Fibroblast of skin of abdomen (primary cell): ENCODE measurements at regions not wholly inside any gene's neighbourhood (a gene's known extent, or its start where the extent isn't known, plus 50 kb on each side); places are given as distances from the start of the nearest gene placed in this dataset.

Source experiments
- DNase-seq: peaks from one replicate; pipeline ENCODE4 v3.0.0-alpha.2; 2013

DNA sequence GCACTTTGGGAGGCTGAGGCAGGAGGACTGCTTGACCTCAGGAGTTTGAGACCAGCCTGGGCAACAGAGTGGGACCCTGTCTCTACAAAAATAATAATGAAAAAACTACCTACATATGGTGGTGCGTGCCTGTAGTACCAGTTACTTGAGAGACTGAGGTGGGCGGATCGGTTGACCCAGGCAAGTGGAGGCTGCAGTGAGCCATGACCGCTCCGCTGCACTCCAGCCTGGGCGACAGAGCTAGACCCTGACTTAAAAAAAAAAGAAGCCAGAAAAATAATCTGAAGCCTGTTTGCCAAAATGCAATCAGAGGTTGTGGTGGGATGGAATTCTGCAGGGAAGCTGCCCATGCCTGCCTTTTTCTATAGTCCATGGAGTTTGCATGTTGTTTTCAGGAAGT is 50.4 kb upstream of the GGTA1 start:
- DNase-seq = no peak

DNA sequence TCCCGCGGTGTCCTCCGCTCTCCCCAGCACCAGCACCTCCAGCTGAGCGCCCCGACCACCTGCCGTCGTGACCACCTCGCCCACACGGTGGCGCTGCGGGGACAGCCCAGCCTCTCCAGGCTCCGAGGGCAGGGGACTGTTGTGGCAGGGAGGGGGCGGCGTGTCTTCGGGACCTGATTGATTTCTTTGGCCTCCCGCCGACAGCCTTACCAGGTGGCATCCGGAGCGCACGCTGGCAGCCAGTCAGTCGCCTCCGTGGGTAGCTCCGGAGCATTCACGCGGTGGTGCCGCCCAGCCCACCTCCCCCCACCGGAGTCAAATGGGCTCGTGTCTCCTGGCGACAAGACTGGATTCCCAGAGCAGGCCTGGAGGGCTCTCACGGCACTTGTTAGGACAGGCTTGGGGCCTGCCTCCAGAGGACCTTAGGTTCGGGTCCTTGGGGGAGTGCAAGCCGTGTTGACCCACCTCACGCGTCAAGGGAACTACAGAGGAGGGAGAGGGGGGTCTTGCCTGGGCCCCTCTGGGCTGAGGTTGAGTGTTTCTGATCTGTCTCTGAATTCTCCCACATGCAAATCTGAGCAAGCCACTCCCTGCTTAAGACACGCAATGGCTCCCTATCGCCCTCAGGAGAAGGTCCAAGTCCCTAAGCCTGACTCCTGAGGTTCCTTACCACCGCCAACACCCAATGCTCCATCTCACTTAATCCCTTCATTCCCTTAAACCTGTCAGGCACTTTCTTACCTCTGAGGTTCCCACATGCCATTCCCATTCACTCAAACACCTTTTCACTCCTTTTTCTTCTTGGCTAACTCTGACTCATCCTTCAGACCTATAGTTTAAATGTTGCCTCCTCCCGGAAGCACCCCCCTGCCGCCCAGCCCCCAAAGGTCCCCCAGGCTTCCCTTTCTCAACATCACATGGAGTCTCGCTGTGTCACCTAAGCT is 51.2 kb upstream of the GGTA1 start:
- DNase-seq = peak; percentile 58

DNA sequence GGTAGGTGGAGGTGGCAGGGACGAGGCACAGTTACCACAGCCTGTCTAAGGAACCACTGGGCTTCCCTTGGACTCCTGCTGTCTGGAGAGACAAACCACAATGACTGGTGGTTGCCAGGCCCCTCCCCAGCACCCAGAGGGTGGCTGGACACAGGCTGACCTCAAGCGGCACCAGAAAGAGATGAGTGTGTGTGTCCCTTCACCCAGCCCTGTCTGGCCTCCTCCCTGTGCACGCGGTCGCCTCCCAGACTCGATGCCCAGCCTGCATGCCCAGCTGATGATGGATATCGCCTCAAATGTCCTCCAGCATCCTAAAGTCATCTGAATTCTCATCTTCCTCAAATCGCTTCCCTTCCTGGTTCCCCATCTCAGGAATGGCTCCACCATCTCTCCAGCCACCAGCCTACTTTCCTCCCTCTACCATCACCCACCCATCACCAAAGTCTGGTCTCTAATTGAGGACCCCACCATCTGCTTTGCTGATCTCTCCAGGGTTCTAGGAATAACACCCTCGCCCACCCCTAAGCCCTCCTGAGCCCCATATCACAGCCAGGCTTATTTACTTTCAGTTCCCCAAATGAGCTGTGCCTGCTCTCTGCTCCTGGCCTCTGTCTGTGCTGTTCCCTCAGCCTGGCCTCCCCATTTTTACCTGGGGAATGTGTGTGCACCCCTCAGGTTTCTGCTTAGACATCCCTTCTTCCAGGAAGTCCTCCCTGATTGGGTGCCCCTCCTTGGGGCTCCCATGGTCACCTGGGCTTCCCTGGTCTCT is 52.5 kb upstream of the GGTA1 start:
- no peak for DNase-seq

DNA sequence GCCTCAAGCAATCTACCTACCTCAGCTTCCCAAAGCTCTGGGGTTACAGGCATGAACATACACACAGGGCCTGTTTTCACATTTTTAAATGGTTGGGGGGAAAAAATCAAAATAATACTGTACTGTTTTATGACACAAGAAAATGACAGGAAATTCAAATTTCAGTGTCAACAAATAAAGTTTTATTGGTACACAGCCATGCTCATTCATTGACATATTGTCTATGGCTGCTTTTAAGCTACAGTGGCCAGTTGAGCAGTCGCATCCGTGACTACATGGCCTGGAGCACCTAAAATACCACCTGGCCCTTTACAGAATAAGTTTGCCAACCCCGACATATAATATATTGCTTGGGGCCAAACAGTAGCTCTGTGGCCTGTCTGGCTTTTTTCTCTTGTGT is 56.4 kb upstream of the GGTA1 start:
- no peak for DNase-seq

DNA sequence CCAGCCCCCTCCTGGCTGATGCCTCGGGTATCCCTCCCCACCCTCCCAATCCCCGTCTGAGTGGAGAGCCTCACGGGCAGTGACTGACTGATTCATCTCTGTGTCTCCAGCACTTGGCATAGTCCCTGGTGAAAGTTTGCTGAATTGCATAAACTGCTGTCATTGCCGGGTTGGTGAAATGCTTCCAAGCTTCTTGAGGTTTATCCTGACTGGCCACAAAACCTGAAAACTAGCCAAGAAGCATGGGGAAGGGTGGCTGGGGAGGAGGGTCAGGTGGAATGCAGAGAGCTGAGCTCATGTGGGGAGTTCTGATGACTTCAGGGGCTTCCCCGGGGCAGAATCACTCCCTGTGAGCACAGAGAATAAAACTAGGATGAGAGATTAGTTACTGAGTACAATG is 56.9 kb upstream of the GGTA1 start:
- peak; percentile 99 for DNase-seq

DNA sequence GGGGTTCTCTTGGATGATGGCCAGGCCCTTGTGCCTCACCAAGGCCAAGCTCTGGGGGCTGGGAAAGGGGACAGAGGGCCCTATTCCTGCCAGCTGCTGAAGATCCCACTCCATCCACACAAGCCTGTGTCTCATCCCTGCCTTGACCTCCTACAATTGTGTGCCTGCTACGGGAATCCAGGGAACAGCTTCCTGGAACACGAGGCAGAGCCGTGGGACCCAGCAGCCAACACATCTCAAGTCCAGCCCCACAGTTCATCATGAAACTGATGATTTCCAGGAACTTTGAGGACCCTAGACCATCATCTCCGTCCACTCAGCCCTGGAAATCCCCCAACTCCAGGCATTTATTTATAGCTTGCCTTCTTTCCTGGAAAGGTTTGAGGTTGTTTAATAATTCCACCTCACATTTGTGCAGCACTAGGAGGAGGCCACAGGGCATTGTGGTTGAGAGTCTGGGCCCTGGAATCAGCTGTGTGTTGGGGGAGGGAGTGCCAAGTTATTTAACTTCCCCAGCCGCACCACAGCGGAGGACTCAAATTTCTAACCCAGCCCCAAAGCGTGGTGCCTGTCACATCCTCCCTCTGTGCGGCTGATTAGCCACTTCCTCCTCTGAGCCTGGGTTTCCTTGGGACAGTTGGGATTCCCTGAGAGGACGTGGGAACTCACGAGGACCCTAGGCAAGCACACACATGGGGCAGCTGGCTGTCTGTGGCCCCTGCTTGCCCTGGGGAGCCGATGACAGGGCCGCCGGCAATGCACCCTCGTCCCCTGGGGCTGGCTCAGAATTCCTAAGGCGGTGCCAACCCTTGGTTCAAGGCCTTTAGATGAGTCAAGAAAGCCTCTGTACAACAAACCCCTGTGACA is 58.2 kb upstream of the GGTA1 start:
- DNase-seq = peak; percentile 91

DNA sequence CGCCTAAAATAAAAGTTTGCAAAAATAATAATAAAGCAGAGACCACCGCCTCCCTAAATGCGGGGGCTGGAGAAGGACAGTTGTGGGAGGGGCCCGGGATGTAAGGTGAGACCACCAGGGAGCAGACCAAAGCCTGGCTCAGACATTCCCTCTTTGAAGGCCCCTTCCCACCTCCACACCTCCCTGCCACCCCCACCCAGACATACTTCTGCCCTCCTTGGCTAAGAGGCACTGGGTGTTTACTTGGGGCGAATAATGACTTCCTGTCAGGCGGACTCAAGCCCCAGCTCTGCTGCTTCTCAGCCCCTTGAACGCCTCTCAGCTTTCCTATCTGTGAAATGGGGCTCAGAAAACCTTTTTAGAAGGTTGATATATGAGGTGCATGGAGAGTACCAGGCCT is 58.8 kb upstream of the GGTA1 start:
- no peak for DNase-seq

DNA sequence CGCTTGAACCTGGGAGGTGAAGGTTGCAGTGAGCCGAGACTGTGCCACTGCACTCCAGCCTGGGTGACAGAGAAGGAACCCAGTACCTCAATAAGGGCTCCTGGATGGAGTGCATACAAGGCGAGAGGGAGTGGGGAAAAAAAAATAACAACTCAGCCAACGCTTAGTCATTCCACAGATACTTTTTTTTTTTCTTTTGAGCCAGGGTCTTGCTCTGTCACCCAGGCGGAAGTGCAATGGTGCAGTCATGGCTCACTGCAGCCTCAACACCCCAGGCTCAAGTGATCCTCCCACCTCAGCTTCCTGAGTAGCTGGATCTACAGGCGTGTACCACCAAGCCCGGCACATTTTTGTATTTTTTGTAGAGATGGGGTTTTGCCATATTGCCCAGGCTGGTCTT is 59.5 kb upstream of the GGTA1 start:
- DNase-seq = peak; percentile 22

DNA sequence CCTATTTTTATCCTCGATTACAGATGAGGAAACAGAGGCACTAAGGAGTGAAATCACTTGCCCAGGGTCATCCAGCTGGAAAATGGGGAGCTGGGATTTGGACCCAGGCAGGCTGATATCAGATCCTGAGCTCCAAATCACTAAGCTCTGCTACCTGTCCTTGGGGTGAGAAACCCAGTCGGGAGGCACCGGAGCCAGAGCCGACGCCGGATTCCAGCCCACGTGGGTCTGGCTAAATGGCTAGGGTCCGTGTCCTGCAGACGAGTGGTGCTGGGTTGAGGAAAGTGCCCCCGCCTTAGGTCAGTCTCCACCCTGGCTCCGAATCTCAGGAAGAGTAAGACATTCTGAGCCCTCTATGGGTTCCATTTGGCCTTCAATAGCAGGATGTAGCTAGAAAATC is 61.3 kb upstream of the GGTA1 start:
- no peak for DNase-seq

DNA sequence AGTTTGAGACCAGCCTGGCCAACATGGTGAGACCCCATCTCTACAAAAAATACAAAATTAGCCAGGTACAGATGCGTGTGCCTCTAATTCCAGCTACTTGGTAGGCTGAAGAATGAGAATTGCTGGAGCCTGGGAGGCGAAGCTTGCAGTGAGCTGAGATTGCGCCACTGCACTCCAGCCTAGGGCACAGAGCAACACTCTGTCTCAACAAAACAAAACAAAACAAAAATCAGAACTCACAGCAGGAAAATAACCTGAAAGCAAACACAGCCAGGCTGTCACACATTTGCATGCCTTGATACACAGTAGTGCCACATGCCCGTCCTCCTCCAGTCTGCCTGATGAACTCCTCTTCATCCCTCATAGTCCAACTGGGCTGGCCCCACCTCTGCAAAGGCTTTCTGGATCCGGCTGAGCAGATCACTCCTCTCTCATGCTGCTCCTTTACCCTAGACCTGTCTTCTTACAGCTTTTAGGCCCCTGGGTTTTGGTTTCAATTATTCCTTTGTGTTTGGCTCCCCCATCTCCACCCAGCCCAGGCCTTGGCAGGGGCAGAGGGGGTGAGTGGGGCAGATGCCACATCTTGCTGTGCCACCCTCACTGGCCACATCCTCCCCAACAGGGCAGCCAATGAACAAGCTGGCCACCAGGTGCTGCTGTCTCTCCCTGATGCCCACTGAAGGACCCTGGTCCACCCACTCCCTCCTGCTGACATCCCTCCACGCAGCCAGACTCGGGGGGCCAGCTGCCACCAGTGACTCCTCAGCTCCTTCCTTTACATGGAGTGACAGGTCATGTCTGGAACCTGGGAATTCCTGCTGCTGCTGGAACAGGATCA is 62.0 kb upstream of the GGTA1 start:
- DNase-seq = no peak

DNA sequence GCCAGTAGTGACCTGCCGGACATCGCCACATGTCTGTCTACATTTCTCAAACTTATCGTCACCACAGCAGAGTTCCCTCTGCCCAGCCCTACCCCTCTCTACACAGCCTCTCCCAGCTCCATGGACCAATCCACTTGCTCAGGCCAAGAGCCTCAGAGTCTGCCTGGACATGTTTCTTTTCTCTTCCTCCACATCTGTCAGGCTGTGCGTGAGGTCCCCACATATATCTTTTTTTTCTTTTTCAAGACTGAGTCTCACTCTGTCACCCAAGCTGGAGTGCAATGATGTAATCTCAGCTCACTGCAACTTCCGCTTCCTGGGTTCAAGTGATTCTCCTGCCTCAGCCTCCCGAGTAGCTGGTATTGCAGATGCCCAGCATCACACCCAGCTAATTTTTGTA is 62.7 kb upstream of the GGTA1 start:
- DNase-seq = no peak

DNA sequence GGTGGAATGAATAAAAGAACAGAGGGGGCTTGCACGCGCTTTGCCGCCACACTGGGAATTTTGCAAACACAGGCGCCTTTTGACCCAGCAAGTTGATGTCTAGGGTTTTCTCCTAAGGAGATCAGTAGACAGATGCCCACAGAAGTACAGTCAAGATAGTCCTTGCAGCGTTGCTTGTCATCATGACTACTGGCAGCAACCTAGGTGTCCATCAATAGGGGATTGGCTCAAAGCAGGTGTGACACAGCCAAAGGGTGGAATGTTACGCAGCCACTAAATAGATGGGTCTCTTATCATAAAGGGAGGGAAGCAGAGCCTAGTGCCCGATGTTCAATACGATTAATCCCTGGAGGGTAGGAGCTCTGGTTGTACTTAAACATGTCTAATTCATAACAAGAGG is 63.8 kb upstream of the GGTA1 start:
- DNase-seq = no peak

DNA sequence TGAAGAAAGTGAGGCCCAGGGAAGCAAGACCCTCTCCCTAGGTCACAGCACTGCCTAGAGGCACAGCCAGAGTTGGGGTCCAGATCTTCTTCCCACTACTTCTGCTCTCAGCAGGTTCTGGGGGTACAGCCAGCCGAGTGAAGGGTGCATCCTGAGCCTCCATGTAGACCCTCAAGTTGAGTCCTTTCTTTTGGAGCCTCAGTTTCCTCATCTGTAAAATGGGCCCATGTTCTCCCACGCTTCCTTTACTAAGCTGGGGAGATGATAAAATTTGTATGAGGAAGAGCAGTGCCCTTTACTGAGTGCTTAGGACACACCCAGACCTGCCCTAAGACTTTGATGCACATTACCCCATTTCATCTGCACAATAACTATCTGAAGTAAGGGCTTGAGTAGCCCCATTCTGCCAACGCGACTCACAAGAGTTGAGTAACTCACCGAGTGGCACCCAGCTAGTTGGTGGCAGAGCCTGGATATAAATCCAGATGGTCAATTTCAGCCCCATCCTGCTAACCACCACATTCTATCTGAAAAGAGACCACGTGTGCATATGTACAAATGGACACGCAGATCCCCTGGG is 64.3 kb upstream of the GGTA1 start:
- no peak for DNase-seq

DNA sequence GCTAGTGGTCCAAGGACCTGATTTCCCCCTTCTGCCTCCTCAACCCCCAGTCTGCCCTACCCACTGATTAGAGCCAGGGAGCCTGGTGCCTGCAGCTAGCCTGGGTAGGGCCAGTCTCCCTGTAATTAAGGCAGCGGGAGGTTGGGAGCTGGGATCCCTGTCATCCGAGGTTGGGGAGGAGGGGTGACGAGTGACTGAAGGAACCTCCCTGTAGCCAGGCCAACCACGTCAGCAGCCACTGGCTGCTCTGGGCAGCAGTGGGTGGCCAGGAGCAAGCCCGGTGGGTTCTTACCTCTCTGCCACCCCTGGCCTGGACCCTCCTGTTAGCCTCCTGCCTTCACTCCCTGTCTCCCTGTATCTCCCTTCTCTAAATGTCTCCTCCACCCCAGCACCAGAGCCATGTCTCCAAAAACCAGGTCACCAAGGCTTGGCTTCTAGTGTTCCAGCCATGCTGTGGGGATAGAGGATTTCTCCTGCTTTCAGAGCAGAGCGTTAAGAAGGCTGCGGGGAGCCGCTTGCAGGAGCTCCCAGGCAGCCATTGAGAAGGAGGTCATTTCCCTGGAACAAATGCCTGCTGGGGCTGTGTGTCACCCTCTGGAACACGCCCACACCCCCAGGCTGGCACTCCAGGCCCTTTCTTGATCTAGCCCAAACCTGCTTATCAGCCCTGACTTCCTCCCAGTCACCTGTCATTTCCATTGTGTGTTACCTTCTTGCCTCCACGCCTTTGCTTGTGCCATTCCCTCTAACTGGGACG is 65.0 kb upstream of the GGTA1 start:
- DNase-seq = no peak

DNA sequence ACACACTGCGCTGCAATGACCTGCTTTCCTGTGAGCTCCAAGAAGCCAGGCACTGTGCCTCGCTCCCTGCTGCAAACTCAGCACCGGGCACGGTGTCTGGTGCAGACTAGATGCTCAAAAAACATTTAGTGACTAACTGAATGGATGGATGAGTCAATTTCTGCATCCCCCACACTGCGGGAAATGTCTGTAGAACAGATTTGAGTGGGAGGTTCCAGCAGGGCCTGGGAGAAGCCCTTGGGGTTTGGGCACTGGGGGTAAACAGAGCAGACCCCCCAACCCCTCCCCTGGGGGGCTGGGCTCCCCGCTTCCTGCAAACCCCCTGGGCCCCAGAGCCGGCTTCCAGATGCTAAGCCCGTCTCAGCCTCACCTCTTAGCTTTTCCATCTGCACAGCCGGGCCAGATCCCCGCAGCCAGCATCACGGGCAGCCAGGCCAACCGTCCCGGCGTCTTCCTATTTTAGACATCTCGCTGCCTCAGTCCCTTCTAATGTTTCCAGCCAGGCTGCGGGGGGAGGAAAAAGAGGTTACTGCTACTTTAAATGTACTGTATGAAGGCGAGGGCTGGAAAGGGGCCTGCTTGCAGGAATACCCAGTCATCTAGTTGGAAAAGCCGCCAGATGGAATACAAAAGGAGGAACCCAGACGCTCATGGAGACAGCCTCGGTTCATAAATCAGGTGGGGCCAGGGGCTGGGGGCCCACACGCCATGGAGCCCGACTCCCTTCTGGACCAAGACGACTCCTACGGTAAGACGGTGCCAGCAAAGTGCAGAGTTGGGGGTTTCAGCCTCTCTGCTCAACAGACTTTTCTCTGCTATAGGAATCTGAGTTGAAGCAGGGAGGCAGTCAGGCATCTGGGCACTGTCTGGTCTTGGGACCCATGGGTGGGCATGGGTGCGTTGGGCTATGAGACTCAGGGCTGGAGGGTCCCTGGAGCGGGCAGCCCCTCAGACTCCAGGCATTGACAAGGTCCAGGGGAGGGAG is 67.1 kb upstream of the GGTA1 start:
- DNase-seq = peak; percentile 78

DNA sequence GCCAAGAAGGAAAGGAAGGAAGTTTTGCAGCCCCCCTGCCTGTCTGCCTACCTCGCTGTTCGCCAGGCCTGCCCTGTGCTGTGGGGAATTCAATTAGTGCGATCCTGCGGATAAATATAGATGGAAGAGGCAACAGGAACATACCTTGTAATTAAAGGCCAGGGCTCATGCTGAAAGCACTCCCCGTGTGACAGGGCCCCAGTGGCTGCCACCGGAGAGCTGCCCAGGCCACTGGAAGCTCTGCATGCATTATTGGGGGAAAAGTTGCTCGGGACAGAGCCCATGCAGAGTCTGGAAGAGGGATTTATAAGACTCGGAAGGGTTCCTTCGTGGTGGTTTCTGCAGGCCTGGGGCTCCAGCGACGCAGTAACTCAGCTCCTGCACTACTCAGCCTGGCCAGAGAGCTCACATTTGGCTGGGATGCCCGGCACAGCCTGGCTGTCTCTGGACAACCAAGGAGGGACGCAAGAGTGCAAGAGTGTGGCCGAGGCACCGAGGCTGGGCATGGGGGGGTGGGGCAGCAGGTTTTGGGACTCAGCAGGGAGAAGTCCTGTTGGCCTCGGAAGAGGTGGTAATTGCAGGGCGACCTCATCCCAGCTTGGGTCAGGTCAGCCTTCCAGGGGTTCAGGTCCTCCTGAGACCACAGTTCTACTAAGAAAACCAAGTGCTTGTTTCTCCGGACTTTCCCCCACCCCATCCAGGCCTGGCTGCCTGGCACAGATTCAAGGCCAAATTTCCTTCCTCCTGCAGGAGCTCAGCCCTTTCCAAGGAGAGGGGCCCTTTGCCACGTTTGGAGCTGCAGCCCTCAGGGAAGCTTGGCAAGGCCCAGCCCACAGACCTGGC is 68.1 kb upstream of the GGTA1 start:
- peak; percentile 30 for DNase-seq

DNA sequence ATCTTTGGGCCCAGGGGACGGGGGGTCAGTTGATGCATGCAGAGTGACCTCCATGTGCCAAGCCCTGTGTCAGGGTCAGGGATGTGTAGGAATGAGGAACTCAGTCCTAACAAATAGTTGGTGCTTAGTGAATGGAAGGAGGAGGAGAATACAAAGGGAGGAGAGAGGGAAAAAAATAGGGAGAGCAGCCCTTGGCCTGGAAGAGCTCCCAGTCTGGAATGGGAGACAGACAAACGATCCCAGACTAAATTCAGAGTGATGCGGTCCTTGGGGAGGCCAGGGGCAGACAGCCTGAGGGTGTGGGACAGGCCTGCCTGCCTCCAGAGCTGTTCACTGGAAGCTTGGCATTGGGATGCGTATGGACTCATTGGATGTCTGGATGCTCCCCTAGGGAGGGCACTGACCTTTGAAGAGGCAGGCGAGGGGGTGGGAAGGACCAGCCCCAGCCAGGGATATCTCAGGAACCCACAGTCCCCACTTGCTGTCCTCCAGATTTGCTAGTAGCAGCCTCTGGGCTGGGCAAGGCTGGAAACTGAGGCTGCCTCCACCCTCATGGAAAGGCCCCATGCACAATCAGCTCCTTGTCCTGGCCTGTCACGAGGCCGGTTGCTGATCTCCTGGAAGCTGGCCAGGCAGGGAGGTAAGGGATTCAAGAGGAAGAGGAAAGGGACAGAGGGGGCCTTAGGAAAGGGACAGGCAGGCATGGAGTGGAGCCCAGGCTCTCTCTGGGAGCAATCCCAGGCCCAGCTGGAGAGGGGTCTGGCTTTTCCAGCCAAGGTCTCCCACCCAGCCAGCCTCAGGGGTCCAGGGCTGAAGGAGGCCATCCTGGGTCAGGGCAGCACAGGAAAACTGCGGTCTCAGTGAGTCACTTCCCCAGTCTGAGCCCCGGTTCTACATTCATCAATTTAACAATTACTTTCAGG is 69.0 kb upstream of the GGTA1 start:
- DNase-seq = peak; percentile 51
